ENCODE measurements at regions not wholly inside any gene's neighbourhood (a gene's known extent, or its start where the extent isn't known, plus 50 kb on each side); places are given as distances from the start of the nearest gene placed in this dataset.

DNA sequence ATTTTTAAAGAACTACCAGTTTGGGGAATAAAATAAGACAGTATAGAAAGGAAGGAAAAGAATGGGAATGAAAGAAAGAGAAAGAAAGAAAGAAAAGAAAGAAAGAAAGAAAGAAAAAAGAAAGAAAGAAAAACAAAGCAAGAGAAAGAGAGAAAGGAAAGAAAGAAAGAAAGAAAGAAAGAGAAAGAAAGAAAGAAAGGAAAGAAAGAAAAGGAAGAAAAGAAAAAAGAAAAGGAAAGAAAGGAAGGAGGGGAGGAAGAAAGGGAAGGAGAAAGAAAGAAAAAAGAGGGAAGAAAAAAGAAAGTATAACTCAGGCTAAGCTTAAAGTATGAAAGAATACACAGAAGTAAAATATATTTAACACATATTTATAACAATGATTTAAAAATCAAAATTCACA is 51.0 kb upstream of the FGF10 start:
- no peak for DNase-seq (ENCODE audit: insufficient read length, low spot score)
- FAIRE-seq, result no peak
